HTR-8/SVneo (cell line): ENCODE measurements at regions not wholly inside any gene's neighbourhood (a gene's known extent, or its start where the extent isn't known, plus 50 kb on each side); places are given as distances from the start of the nearest gene placed in this dataset.
"Not testable (repeated sequence)": the region's sequence is repeated elsewhere in the genome, so short reads cannot be mapped to it uniquely, and the experiment has no call there.

Source experiments
- DNase-seq: peaks from one replicate; pipeline ENCODE4 v3.0.0; 2011; ENCODE audit warnings: low spot score, mixed read lengths; ENCODE audit not compliant: insufficient read length
- FAIRE-seq: peaks from 2 replicates; lab custom pipeline; 2011; peaks lifted over from hg19 to GRCh38; lab: Jason Lieb, UNC

DNA sequence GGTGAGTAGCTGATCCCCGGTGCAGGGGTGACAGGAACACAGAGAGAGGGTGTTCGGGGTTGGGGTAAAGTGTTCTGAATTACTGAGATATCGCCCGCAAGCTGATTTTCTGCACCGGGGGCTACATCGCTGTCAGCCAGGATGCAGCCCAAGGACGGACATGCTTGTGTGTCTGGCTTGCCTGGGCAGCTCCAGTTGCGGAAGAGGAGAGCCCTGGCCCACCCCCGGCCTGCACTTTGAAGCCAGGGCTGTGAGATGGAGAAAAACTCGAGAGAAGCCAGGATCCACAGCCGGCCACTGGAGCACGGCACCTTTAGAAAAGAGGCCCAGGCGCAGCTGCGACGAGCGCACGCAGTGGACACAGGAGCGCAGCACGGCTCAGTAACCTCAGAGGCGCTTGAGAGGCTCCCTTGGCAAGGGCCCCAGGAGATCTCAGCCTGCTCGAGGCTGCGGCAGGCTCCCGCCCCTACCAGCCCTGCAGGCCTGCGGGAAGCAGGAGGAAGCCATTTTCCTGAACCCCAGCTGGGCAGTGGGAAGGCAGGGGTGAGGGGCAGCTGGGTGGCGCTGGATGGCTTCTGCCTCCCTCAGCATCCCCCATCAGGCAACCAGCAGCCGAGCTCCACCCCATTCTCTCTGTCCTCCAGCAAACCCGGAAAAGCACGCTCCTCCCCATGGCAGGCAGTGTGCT, 59.2 kb downstream of the C9orf50 start:
- DNase-seq (no peak), FAIRE-seq (no peak)

DNA sequence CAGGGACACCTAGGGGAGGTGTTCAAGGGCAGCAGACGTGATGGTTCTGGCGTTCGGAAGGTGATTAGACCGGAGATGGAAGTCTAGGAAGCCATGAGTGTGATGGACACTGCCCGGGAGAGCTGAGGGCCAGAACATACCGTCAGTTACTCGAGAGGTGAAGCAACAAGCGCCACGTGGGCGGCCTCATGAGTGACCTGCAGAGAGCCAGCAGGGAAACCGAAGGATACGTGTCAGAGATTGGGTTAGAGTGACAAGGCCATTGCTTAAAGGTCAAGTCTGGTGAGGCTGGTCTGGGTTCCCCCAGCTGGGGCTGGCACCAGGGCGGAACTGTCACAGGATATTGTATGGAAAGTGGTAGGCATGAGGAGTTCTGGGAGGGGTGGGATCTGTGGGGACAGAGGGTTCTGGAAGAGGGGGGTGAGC, 60.0 kb downstream of the C9orf50 start:
- DNase-seq: no peak

DNA sequence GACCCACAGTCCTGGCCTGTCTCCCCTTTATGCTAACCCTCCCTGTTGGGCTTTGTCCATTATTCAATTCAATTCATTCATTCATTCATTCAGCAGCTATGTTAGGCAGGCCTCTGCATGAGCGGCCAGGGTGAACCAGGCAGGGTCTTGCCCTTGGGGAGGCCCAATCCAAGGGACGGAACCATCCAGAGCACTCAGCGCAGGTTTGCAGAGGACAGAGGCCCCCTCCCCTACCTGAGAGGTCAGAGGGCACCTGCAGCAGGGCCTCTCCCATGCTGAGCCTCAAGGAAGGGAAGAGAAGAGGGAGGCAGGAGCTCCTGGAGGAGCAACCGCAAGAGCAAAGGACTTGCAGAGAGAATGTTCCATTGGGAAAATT, 61.4 kb downstream of the C9orf50 start:
- FAIRE-seq (no peak), DNase-seq (no peak)

More for the DNA sequence above, 60.0 kb downstream of the C9orf50 start:
- no peak for FAIRE-seq

DNA sequence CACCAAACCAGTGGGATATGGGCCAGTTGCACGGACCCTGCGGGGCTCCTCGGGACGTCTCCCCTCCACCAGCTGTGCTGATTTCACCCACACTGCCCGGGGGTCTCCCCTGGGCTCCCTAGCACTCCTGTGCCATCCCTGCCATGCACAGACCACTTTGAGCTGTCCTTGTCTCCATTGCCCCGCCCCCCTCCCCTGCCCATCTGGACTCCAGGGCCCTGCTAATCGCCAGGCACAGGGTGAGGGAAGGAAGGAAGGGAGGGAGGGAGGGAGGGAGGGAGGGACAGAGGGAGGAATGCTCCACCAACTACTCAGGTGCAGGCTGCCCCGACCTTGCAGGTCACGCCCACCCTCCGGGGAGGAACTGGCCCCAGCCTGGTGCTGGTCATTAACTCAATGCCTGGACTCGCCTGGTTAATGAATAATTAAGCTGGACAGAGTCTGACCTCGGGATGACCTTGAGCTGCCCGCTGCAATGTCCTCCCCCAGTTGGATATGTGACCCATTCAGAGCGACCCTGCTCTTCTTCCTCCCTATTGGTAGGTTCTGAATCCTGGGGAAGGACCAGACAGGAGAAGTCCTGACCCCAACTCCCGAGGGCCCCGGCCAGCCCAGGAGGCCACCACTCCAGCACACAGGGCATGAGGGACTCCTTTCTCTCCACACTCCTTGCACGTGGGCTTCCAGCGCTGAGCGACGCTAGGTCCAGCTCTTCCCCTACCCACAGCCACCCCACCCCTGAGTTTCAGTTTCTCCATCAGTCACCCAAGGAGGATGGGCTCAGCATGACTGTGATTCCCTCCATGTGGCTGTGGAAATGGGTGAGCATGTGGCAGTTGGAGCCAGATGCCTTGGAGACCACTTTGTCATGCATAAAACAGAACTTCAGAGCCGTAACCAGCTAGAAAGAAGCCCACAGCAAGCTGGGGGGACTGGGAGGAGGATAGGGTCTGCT, 62.1 kb downstream of the C9orf50 start:
- no peak for DNase-seq
- no peak for FAIRE-seq

DNA sequence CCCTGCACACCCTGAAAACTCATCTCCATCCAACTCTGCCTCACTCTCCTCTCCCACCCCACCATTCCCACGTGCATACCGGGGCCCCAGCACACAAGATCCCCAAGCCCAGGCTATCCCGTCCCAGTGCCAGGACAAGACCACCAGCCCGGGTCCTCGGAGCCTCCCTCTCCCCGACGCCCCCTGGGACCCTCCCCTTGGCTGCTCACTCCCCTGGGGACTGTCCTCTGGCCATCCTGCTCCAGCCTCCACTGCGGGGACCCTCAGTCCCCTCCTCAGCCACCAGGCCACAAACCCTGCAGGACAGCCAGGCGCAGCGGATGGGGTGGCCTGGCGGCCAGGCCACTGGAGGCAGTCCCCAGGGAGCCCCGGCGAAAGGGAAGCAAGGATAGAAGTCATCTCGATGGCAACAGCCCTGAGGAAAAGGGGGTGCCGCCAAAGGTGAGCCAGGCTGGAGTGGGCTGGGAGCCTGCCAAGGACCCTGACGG, 62.8 kb downstream of the C9orf50 start:
- DNase-seq (no peak), FAIRE-seq (no peak)

DNA sequence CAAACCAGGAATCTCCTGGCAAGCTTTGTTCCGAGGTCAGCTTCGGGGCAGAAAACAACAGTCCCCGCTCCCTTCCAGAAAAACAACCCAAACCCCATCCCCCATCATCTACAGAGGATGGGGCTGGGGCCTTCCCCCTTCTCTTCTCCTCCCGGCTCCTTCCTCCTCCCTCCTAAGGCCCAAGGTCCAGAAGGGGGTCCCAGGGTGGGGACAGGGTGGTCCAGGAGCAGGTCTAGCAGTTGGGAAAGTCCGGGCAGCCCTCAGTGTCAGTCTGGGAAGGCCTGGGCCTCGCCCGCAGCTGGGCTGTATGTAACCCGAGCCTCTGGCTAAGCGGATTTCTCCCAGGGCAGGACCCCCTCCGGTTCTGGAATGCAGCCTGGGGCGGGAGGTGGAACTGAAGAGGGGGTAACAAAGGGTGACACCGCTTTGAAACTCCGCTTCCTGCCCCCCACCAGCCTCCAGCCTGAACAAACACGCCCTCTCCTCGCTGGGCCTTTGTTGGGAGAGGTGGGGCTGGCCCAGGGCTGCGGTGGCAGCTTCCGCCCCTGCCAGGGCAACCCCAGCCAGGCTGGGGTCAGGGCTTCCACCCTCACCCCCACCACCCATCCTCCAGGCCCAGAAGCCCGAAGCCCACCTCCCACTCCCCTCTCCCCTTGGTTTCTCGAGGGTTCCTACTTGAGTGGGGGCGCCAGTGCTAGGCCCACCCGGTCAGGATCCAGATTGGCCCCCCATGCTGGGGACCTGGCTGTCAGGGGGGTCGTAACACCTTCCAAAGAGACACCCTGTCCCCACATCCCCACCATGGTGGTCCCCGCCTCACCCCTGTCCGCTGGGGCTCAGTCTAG, 63.5 kb downstream of the C9orf50 start:
- DNase-seq (peak; percentile 92), FAIRE-seq (peak; percentile 33)

DNA sequence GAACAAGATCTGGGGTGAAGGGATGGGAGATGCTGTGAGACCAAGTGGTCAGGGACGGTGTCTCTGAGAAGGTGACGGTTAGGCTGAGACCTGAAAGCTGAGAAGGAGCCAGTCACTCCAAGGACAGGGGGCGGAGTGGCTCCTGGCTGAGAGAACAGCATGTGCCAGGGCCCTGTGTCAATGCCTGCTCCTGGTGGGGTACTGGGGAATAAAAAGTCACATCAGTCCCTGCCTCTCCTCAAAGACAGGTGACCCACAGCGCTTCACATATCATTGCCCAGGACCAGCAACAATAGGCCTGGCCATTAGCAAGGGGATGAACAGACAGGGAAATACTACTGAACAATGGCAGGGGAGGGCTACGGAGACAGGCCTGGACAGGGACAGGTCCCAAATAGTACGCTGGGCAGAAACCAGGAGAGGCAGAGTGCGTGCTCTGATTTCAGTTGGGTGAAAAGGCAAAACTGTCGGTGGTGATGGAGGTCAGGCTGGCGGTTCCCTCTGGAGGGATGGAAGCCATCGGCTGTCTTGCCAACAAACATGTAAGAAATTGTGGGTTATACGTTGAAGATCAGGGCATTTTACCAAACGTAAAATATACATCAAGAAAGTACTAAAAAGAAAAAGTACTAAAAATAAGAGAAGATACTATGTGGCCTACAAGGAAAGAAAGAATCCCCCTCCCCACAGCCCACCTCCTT, 64.3 kb downstream of the C9orf50 start:
- FAIRE-seq: no peak

DNA sequence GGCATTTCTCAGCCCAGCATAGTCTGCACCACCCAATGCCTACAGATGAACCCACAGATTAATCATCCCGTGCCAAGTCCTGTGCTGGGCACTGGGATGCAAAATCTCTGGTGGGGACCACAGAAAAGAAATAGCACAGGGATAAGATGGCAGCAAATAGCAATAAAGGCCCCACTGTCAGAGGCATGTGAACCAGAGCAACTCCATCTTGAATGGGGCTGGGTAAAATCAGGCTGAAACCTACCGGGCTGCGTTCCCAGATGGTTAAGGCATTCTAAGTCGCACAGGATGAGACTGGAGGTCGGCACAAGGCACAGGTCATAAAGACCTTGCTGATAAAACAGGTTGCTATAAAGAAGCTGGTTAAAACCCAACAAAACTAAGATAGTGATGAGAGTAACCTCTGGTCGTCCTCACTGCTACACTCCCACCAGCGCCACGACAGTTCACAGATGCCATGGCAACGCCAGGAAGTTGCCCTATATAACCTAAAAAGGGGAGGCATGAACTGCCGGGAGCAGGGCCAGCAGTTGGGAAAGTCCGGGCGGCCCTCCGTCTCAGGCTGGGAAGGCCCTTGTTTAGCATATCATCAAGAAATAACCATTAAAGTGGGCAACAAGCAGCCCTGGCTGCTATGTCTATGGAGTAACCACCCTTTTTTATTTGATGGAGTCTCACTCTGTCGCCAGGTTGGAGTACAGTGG, 65.2 kb downstream of the C9orf50 start:
- FAIRE-seq: no peak

More for the DNA sequence above, 64.3 kb downstream of the C9orf50 start:
- DNase-seq: no peak

DNA sequence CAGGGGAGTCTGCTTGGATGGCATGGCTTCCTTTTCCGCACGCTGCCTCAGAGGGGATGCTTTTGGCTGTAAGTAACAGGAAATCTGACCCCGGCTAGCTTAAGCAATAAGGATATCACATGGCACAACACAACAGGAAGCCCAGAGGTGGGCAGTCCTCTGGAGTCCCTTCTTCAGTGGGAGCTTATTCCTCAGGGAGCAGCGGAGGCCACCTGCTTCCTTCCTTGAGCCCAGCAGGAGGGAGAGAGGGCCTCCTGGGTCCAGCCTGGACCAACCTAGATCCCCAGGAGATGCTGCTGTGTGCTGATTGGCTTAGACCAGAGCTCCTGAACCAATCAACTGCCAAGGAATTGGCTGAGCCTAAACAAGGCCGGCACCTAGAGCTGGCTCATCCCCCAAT, 66.3 kb downstream of the C9orf50 start:
- DNase-seq (no peak), FAIRE-seq (no peak)

More for the DNA sequence above, 65.2 kb downstream of the C9orf50 start:
- no peak for DNase-seq

DNA sequence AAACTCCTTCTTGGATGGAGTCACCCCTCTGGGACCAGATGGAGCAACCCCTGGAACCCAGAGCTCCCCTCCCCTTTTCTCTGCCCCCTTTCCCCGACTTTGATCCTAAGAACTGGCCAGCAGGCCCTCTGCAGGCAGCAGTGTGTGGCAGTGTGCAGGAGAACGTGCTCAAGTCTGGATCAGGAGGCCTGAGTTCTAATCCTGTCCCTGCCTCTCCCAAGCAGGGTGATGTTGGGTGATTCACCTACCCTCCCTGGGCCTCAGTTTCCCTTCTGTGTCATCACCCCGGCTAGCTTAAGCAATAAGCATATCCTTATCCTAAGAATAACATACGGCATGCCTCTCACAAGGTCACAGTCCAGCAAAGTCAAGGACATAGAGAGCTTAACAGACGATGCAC, 67.6 kb downstream of the C9orf50 start:
- no peak for DNase-seq

DNA sequence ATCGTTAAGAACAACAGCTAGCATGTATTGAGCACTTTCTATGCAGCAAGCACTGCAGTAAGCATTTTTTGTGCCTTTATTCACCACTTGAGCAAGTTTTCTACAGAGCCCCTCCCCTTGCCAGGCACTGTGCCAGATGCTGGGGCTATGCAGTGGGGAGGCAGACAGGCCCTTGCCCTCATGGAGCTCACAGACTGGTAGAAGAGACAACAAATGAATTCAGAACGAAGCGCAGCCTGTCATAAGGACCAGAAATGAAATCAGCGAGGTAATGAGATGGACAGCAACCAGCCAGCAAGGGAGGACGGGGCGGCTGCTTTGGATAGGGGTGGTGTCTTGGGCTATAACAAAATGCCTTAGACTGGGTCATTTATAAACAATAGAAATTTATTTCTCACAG, 68.8 kb downstream of the C9orf50 start:
- DNase-seq (no peak), FAIRE-seq (no peak)

More for the DNA sequence above, 67.6 kb downstream of the C9orf50 start:
- FAIRE-seq: peak; percentile 74

DNA sequence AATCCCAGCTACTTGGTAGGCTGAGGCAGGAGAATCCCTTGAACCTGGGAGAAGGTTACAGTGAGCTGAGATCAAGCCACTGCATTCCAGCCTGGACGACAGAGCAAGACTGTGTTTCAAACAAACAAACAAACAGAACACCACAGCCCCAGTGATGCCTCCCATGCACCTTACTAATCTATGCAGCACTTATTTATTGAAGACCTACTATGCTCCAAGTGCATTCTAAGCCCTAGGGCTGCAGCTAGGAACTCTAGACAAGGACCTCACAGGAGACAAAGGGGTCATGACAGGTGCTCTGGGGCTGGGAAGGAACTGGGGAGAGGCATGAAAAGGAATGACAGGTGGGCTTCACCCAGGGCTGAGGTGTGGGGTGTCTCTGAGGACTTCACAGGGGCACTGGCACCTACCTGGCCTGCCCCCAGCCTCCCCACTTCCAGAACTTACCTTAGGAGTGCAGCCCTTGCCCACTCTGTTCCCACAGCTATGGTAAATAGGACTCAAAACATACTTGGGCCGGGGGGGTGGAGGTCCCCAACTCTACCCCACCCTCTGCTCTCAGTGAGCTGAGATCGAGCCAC, 69.4 kb downstream of the C9orf50 start:
- FAIRE-seq: no peak

DNA sequence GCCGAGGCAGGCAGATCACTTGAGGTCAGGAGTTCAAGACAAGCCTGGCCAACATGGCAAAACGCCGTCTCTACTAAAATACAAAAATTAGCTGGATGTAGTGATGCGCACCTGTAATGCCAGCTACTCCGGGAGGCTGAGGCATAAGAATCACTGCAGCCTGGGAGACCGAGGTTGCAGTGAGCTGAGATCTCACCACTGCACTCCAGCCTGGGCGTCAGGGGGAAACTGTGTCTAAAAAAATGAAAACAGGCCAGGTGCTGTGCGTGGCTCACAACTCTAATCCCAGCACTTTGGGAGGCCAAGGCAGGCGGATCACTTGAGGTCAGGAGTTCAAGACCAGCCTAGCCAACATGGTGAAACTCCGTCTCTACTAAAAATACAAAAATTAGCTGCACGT, 69.9 kb downstream of the C9orf50 start:
- FAIRE-seq, DNase-seq: not testable (repeated sequence)

More for the DNA sequence above, 69.4 kb downstream of the C9orf50 start:
- no peak for DNase-seq

DNA sequence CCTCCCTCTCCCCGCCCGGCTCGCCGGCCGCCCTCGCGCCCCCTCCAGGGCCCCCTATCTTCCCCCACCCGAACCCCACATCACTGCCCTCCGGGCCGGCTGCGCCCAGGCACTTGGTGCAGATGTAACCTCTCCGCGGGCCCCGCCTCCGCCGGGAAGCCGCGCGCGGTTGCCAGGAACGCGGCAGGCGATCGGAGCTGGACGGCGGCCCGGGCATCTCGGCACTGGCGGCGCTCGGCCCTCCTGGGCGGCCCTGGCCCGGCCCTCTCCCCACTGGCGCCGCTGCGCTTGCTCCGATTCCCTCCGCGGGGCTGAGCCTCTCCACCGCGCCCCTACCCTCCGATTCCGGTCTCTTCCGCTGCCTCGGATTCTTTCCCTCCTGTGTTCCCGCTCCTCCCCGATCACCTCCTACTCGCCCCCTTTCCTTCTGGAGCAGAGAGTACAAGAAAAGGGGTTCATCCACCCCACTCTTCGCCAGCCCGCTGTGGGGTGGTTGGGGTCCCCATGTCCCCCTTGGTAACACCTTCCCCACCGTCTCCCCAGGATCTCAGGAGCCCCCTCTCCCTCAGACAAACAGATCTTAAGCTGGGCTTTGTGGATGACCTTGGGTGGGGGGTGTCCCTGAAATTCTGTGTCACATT, 70.6 kb downstream of the C9orf50 start:
- FAIRE-seq: no peak
- peak; percentile 43 for DNase-seq

DNA sequence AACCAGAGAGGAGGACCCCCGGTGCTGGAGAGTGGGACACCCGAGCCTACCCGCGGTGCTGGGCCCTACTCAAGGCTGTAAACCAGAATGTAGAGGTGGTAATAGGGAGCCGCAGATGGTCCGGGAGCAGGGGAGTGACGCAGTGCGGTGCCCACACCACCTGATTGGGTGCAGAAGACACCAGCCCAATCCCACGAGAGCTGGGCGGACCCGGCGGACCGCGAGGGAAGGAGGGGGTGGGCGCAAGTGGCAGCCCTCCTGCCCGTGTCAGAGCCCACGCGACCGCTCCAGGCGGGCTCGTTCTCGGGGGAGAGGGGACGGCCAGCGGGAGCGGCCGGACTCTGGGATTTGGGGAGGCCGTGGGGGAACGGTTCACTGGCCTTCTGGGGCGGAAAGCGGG, 71.2 kb downstream of the C9orf50 start:
- FAIRE-seq (no peak), DNase-seq (no peak)

DNA sequence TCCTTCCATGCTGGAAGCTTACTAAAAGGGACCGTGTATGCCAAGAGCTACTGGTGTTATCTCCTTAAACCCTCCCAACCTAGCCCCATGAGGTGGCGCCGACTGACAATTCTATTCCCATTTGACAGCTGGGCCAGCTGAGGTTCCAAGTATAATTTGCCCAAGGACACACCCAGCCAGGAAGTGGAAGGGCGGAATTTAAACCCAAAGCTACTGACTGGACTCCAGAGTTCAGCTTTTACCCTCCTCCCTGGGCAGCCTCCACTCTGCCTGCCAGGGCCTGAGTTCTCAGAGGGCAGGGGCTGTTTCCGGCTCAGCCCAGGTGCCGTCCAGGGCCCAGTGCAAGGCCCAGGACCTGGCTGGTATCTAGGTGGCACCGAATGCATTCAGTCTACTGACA, 71.8 kb downstream of the C9orf50 start:
- FAIRE-seq: no peak
- DNase-seq: no peak

DNA sequence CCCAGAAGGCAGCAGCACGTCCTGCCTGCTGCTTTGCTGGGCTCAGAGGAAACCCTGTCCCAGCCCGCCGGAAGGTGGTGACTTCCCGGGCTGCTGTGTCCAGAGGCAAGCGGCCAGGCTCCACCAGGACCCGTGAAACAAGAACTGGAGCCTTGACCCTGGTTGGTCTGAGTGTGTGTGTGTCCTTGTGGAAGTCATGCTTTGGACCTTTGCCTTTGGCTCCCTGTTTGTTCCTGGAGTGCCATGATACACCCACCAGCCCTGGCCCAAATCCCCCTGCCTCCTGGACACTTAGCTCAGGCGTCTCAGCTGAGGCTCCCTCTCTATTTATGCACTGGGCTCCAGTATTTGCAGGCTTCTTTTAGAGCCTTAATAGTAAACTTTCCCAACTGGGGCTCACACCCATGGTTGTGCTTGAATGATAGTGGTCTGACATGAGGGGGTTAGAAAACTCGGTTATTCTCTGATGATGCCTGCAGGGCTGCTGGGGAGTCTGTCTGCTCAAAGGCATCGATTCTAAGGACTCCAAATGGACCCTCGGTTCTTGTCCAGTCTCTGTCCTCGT, 72.2 kb downstream of the C9orf50 start:
- DNase-seq (no peak), FAIRE-seq (no peak)
